Skeletal muscle tissue (tissue), 3 donors: ENCODE measurements at regions not wholly inside any gene's neighbourhood (a gene's known extent, or its start where the extent isn't known, plus 50 kb on each side); places are given as distances from the start of the nearest gene placed in this dataset.

Source experiments
- H3K27ac ChIP-seq: one replicate; pipeline ENCODE4 v1.7.0; 2013; ENCODE audit warnings: mild to moderate bottlenecking, low read depth, low read length, inconsistent platforms
- H3K27me3 ChIP-seq, 3 donors: one replicate each; pipeline ENCODE4 v1.7.0; 2013; ENCODE audit warnings: low read length in 3 of 3; ENCODE audit not compliant: control insufficient read depth in 3 of 3, insufficient read depth in 3 of 3
- H3K36me3 ChIP-seq, 3 donors: one replicate each; pipeline ENCODE4 v1.7.0; 2013; ENCODE audit warnings: low read length in 3 of 3; ENCODE audit not compliant: control insufficient read depth in 3 of 3, insufficient read depth in 3 of 3
- H3K4me1 ChIP-seq, 3 donors: one replicate each; pipeline ENCODE4 v1.7.0; 2013; ENCODE audit warnings: low read length in 3 of 3, mild to moderate bottlenecking in 3 of 3; ENCODE audit not compliant: control insufficient read depth in 3 of 3, insufficient read depth in 3 of 3
- H3K4me3 ChIP-seq, 3 donors: one replicate each; pipeline ENCODE4 v1.7.0; 2013; ENCODE audit warnings: low read length in 3 of 3
- H3K9ac ChIP-seq, 3 donors: one replicate each; pipeline ENCODE4 v1.7.0; 2013; ENCODE audit warnings: low read length in 3 of 3, mild to moderate bottlenecking in 3 of 3, moderate library complexity in 2 of 3, low read depth in 1 of 3
- H3K9me3 ChIP-seq, 3 donors: one replicate each; pipeline ENCODE4 v1.7.0; 2013; ENCODE audit warnings: low read length in 3 of 3; ENCODE audit not compliant: control insufficient read depth in 3 of 3
- donor health status: Osteomylitis.

GRCh38 chr15:31752065-31752762, 278.1 kb upstream of the CHRNA7 start:
- Histone ChIP-seq H3K36me3 (no peaks in the 10 kb centered on the region), H3K27me3 (no peaks in the 10 kb centered on the region), H3K4me3 (no peak overlapping the region), H3K9ac (no peak overlapping the region), H3K27ac (no peak overlapping the region), H3K9me3 (peaks cover 0 to 2% (median 0%) of the 10 kb centered on the region in 3 donors), H3K4me1 (no peaks in the 10 kb centered on the region)

- H3K4me3 ChIP-seq, result no peak overlapping the region
- peaks cover 0 to 2% (median 0%) of the 10 kb centered on the region in 3 donors for H3K9me3 ChIP-seq
- no peak overlapping the region for H3K27ac ChIP-seq
- H3K9ac ChIP-seq, result no peak overlapping the region
- H3K27me3 ChIP-seq, result no peaks in the 10 kb centered on the region
- H3K36me3 ChIP-seq, result no peaks in the 10 kb centered on the region
- H3K4me1 ChIP-seq, result no peaks in the 10 kb centered on the region
Observed at GRCh38 chr15:31752905-31753304, 277.4 kb upstream of the CHRNA7 start.

GRCh38 chr15:31758126-31758525, 272.2 kb upstream of the CHRNA7 start:
- H3K9ac ChIP-seq, result no peak overlapping the region
- no peak overlapping the region for H3K4me3 ChIP-seq
- H3K36me3 ChIP-seq, result no peaks in the 10 kb centered on the region
- no peaks in the 10 kb centered on the region for H3K4me1 ChIP-seq
- peaks cover 0 to 2% (median 0%) of the 10 kb centered on the region in 3 donors for H3K9me3 ChIP-seq
- H3K27ac ChIP-seq, result no peak overlapping the region
- H3K27me3 ChIP-seq, result no peaks in the 10 kb centered on the region

- H3K27me3 ChIP-seq, result no peaks in the 10 kb centered on the region
- H3K4me3 ChIP-seq, result no peak overlapping the region
- no peaks in the 10 kb centered on the region for H3K9me3 ChIP-seq
- no peaks in the 10 kb centered on the region for H3K36me3 ChIP-seq
- no peak overlapping the region for H3K9ac ChIP-seq
- H3K4me1 ChIP-seq, result no peaks in the 10 kb centered on the region
- H3K27ac ChIP-seq, result no peak overlapping the region
Observed at GRCh38 chr15:31768055-31768454, 262.3 kb upstream of the CHRNA7 start.

GRCh38 chr15:31774045-31774444, 256.3 kb upstream of the CHRNA7 start:
- Histone ChIP-seq H3K27ac (no peak overlapping the region), H3K27me3 (no peaks in the 10 kb centered on the region), H3K9ac (no peak overlapping the region), H3K4me3 (no peak overlapping the region), H3K4me1 (peaks cover 0 to 3% (median 0%) of the 10 kb centered on the region in 3 donors), H3K9me3 (peaks cover 0 to 3% (median 0%) of the 10 kb centered on the region in 3 donors), H3K36me3 (no peaks in the 10 kb centered on the region)

- no peak overlapping the region for H3K9ac ChIP-seq
- H3K36me3 ChIP-seq, result no peaks in the 10 kb centered on the region
- H3K4me1 ChIP-seq, result peaks cover 0 to 3% (median 0%) of the 10 kb centered on the region in 3 donors
- H3K9me3 ChIP-seq, result peaks cover 0 to 3% (median 0%) of the 10 kb centered on the region in 3 donors
- no peak overlapping the region for H3K27ac ChIP-seq
- H3K4me3 ChIP-seq, result no peak overlapping the region
- H3K27me3 ChIP-seq, result no peaks in the 10 kb centered on the region
Observed at GRCh38 chr15:31776039-31776438, 254.3 kb upstream of the CHRNA7 start.

- no peaks in the 10 kb centered on the region for H3K9me3 ChIP-seq
Observed at GRCh38 chr15:31781261-31781660, 249.1 kb upstream of the CHRNA7 start.

GRCh38 chr15:31782016-31782783, 248.1 kb upstream of the CHRNA7 start:
- Histone ChIP-seq H3K4me1 (no peaks in the 10 kb centered on the region), H3K9me3 (no peaks in the 10 kb centered on the region), H3K27ac (no peak overlapping the region), H3K4me3 (no peak overlapping the region), H3K27me3 (no peaks in the 10 kb centered on the region), H3K9ac (no peak overlapping the region), H3K36me3 (no peaks in the 10 kb centered on the region)

More at GRCh38 chr15:31781261-31781660, 249.1 kb upstream of the CHRNA7 start:
- H3K27me3 ChIP-seq, result no peaks in the 10 kb centered on the region
- H3K4me1 ChIP-seq, result no peaks in the 10 kb centered on the region
- H3K4me3 ChIP-seq, result no peak overlapping the region
- H3K27ac ChIP-seq, result no peak overlapping the region
- H3K9ac ChIP-seq, result no peak overlapping the region
- H3K36me3 ChIP-seq, result no peaks in the 10 kb centered on the region

GRCh38 chr15:31782951-31783350, 247.4 kb upstream of the CHRNA7 start:
- H3K4me1 ChIP-seq, result no peaks in the 10 kb centered on the region
- H3K36me3 ChIP-seq, result no peaks in the 10 kb centered on the region
- no peak overlapping the region for H3K27ac ChIP-seq
- no peak overlapping the region for H3K9ac ChIP-seq
- no peak overlapping the region for H3K4me3 ChIP-seq
- H3K9me3 ChIP-seq, result no peaks in the 10 kb centered on the region
- no peaks in the 10 kb centered on the region for H3K27me3 ChIP-seq

GRCh38 chr15:31786360-31786759, 244.0 kb upstream of the CHRNA7 start:
- H3K27ac ChIP-seq, result no peak overlapping the region
- no peak overlapping the region for H3K4me3 ChIP-seq
- no peaks in the 10 kb centered on the region for H3K9me3 ChIP-seq
- no peaks in the 10 kb centered on the region for H3K36me3 ChIP-seq
- no peak overlapping the region for H3K9ac ChIP-seq
- H3K4me1 ChIP-seq, result no peaks in the 10 kb centered on the region
- H3K27me3 ChIP-seq, result no peaks in the 10 kb centered on the region
